GM21825 (cell line): ENCODE measurements at regions not wholly inside any gene's neighbourhood (a gene's known extent, or its start where the extent isn't known, plus 50 kb on each side); places are given as distances from the start of the nearest gene placed in this dataset.
"Not testable (repeated sequence)": the region's sequence is repeated elsewhere in the genome, so short reads cannot be mapped to it uniquely, and the experiment has no call there.

Experiments used
- ATAC-seq: cut with Tn5 transposase; IDR thresholded peaks from one replicate; pipeline ENCODE4 v1.9.1; 2021; ENCODE audit warnings: mild to moderate bottlenecking, moderate library complexity; ENCODE audit not compliant: unreplicated experiment

DNA sequence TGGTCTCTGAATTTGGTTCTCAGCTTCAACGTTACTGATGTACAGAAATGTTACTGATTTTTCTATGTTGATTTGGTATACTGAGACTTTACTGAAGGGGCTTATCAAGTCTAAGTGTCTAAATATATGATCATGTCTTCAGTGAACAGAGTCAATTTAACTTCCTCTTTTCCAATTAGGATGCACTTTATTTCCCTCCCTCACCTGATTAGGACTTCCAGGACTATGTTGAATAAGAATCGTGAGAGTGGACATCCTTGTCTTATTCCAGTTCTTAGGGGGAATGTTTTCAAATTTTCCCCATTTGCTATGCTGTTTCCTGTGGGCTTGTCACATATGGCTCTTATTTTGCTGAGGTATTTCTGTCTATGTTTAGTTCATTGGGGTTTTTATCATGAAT lies 349.5 kb downstream of the PRR16 start:
- ATAC-seq = no peak

DNA sequence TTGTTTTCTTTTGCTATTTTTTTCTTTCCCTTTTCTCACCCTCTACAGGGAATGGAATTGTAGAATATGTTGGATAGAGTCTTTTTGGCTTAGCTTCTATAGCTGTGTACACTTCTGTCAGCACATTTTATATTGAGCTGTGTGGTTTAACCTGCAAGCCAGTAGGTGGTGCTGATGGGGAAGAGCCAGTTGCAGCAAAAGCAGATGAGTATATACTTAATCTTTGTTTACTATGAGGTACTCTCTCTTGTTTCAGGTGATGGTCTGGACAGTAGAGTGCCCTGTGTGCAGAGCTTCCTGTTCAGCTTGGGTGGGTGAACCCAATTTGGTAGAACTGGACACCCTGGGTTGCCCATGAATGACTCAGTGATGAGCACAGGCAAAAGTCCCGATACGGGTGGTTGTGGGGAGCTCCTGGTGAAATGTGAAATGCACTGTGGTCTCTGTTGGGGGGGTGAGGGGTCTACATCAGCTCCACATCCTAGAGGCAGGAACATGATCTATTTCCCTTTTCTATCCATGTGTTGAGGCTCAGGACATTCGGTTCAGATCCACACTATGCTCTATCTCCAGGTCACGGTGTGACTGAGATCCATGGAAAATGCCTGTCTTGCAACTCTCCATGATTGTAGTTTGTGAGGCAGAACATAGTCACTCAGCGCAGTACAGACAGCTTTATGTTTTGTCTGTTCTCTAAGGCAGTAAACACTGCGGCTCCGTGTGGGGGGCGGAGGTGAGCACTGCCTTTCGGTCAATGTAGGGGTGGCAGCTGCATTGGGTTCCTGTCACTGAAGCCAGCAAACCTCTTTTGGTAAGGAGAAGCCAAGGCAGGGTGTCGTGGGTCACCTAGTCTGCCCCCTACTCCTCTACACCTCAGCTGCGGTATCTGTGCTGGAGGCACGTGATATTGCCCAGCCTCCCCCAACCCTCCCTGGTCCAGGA lies 353.2 kb downstream of the PRR16 start:
- no peak for ATAC-seq

DNA sequence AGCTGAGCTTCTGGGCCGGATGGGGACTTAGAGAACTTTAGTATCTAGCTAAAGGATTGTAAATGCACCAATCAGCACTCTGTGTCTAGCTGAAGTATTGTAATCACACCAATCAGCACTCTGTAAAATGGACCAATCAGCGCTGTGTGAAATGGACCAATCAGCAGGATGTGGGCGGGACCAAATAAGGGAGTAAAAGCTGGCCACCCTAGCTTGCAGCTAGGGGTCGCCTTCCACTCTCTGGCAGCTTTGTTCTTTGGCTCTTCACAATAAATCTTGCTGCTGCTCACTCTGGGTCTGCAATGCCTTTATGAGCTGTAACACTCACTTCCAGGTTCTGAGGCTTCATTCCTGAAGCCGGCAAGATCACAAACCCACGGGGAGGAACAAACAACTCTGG lies 354.0 kb downstream of the PRR16 start:
- ATAC-seq = no peak

DNA sequence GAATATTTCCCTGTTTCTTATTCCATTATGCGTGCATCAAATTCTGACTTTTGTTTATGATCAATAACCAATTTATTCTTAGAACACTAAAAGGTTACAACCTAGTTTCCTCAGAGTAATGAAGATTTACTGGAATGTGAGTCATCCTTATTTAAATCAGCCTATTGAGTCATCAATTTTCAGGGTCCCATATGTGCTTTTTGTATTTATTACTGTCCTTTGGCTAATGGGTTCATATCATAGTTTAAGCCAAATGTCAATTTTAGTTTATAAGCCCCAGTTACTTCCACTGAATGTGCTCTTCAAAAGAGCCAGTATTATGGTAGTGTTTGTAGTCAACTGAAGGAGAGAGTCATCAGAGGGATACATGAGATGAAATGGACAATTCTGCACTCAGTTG lies 359.2 kb downstream of the PRR16 start:
- ATAC-seq = no peak

DNA sequence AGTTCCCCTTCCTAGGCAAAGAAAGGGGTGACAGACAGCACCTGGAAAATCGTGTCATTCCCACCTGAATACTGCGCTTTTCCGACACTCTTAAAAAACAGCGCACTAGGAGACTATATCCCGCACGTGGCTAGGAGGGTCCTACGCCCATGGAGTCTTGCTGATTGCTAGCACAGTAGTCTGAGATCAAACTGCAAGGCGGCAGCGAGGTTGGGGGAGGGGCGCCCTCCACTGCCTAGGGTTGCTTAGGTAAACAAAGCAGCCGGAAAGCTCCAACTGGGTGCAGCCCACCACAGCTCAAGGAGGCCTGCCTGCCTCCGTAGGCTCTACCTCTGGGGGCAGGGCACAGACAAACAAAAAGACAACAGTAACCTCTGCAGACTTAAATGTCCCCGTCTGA lies 367.5 kb downstream of the PRR16 start:
- not testable (repeated sequence) for ATAC-seq

DNA sequence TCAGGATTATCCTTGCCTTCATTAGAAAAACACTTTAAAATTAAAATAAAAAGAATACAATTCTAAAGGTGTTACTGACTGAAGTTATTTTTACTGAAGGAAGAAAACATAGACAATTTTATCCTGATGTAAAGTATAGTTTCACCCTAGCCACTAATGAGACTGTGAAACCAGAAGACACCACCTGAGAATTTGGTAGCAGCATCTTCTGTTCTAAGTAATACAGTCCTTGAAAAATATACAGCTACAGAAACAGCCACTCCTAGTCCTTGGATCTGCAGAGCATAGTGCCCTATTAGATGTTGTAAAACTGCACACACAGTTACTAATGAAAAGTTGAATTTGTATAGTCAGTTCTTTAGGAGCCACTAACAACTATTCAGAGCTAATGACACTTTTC lies 377.7 kb downstream of the PRR16 start:
- ATAC-seq = no peak

DNA sequence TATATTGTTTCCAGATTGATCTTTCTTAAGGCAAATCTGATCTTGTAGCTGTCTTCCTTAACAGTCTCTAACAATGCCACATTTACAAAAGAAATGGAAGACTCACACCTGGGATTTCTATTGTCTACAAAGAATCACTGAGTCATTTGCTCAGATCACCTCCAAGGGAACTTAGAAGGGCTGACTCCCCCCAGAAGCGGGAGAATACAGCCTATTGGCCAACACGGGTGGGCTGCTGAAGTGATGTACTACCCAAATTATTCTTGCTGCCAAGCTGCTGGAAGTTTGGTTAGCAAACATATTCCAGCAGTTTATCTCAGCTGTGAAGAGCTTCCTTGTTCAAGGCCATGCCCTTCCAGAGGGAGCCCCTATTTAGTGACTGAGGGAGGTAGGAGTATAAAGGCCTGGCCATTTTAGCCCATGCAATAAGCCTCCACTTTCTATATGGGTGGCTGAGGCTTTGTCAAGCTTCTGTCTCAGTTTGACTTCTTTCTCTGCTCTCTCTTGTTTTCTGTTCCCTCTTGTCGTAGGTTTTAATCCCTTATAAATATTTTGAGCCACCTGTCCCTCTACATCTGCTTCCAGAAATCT lies 379.4 kb downstream of the PRR16 start:
- no peak for ATAC-seq

DNA sequence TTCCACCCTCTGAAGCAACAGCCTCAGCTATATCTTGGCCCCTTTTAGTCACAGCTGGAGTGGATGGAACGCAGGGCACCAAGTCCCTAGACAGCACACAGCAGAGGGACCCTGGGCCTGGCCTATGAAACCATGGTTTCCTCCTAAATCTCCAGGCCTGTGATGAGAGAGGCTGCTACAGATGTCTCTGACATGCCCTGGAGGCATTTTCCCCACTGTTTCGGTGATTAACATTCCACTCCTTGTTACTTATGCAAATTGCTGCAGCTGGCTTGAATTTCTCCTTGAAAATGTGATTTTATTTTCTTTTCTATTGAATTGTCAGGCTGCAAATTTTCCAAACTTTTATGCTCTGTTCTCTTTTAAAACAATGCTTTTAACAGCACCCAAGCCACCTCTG lies 384.8 kb downstream of the PRR16 start:
- no peak for ATAC-seq

DNA sequence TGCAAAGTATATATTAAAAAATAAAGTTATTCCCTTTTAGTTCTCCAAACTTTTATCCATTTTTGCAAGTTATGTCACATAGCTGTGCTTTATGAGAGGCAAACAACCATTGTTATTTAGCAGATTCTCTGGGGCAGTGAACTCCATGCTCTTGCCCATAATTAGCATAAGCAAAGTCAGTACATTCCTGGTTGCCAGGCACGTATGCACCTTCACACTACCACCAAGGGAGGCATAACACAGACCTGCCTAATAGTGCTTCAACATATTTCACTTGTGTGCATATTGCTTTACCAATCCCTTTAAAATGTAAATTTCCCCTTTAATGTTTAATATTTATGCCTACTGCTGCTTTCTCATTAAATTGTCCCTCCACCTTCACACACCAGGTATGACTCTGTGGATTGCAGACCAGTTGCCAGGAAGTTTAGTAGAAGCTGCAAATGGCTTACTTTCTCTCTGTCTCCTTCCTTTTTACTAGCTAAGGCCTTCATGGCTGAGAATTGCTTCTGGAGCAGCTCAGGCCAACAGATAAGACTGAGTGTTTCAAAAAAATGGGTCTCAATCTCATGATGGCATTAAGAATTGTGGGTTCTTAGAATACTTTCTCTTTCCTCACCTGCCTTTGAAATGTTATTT lies 388.2 kb downstream of the PRR16 start:
- ATAC-seq = no peak

DNA sequence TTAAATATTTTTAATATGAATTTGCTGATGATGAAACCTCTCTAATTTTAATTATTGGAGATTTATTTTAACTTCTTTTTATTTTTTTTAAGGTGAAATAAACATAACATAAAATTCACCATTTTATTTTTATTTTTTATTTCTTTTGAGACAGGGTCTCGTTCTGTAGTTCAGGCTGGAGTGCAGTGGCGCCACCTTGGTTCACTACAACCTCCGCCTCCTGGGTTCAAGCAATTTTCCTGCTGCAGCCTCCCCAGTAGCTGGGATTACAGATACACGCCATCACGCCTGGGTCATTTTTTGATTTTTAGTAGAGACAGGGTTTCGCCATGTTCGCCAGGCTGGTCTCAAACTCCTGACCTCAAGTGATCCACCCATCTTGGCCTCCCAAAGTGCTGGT lies 402.9 kb downstream of the PRR16 start:
- no peak for ATAC-seq

DNA sequence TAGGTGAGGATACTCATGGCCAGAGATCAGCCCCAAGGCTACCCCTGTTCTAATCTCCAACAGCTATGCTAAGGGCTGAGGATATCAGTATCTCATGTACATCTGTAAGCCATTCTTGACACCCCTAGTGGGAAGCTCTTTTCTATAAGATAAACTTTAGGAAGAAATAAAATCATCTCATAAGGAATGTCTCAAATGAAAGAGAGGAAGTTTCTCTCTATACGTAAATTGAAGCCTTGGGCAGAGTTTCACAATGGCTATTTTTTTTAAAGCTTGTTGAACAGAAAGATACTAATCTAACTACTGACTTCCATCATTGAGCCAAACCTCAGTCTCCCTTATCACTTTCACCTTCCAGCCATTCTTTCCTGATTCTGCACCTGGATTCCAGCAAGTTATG lies 405.7 kb downstream of the PRR16 start:
- no peak for ATAC-seq

DNA sequence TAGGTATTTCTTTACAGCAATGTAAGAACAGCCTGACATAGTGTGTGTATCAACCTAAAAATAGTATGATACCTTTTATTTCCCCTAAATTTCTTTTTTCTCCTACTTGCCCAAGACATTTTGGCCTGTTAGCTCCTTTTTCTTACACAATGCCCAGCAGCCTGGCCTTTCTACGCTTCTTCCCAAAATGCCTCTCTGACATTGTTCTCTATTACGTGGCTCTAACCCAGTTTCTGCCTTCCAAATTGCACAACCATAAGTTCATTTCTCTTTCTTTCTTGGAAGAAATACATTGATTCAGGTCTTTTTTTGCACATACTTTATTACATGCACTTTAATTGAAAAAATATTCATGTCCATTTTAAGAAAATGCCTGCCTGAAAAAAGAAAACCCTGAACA lies 408.2 kb downstream of the PRR16 start:
- no peak for ATAC-seq

DNA sequence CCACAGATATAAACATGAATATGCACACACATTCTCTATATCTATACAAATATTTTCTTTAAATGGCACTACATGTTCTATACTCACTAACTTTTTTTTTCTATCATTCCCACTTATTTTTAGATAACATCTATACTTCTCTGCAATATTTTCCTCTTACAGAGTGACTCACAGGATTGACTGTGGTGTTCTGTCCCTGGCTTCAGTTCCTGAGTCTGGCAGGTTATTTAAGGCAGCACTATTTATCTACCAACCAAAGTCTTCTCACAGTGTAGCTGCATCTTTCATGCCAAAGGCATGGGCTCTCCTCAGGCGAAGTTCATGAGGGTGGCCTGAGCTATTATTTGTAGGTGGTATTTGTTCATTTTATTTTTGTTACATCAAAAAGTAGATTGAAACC lies 409.0 kb downstream of the PRR16 start:
- no peak for ATAC-seq

DNA sequence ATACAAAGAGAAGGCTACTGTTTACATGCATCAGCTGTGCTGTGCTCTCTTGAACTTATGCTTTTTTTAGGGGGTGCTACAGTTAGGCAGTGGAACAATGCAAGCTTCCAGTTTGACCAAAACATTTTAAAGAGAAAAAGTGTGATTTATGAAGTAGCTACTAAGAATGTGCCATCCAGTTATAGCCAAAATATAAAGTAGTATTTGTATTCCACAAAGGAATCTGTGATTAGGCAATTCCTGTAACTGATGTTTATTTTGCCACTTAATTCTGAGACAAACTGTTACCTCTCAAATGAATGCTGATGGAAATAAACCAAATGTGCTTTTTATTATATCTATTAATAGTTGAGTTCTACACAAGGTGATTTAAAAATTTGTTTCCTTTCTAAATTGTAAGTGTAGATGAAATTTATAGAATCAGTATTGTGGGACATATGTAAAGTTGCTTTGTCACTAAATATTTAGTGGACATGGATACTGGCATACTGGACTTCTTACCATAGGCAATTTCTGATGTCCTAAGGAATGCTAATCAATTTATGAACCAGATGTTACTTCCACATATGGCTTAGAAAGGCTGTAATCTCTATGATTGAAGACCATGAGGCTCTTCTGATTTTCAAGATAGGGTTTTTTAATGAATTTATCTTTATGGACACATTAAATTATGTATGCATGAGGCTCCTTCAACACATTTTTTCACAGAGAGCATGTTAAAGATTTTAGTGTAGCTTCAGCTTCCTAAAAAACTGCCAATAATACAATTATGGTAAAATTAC lies 410.2 kb downstream of the PRR16 start:
- no peak for ATAC-seq

DNA sequence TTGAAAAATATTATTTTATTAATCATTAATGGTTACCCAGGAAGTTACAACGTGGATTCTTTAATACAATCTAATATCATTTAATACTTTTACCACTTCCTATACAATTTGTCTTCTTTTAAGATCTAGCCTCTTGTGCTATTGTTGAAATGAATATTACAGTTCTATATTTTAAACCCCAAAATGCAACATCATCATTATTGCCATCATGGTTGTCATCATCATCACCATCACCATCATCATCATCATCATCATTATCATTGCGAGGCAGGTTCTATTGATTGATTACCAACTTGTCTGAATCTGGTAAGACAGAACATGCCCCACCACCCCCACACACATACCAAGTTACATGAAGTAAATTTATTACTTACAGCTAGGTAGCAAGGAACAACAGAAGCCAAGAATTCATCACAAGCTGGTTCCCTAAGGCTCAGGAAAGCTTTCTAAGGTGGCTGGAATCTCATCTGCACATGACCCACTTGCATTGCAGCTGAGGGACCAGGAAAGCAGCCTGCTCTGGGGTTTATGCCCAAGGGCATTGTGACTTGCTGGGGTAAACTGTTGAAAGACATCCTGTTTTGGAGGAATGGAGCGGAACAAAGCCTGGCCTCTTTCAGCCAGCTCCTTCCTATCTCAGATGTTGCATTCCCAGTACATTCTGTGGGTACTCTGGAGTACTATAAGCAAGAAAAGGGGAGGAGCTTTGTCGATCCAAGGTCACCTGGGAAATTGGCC lies 418.1 kb downstream of the PRR16 start:
- no peak for ATAC-seq

DNA sequence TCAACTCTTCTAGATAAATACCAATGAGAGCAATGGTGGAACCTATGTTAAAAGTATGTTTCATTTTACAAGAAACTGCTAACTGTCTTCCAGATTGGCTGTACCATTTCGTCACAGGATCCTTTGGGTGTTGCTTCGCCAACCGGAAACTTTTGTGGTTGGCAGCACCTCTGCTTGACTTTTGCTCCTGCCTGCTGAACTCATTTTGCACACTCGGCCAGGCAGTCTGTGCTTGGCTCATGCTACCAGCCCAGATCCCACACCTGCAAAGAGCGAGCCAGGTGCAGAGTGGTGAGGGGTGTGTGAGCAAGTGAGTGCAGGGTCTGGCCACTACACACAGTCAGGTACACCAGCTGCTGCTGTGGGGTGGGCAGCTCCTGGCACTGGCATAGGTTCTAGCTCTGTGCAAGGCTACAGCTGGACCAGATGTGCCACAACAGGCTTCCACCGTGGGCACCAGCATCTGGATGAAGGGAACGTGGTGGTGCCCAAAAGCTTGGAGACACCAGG lies 422.3 kb downstream of the PRR16 start:
- ATAC-seq = no peak

DNA sequence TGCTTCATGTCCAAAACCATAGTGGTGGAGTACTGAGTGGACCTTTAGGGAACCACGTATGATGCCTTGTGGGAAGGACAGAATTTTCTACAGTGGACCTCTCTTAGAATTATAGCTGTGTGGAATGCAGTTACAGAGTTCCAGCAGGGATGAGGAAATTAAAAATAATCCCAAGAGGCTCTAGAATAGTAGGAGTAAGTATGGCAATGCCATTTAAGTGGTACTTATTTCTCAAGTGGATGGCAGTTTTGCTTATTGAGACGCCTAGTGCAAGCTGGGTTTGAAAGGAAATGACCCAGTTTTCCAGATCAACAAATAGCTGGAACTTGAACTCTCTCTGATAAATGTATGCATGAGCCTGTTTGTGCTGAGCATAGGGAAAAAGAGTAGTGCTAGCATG lies 431.6 kb downstream of the PRR16 start:
- ATAC-seq = no peak

DNA sequence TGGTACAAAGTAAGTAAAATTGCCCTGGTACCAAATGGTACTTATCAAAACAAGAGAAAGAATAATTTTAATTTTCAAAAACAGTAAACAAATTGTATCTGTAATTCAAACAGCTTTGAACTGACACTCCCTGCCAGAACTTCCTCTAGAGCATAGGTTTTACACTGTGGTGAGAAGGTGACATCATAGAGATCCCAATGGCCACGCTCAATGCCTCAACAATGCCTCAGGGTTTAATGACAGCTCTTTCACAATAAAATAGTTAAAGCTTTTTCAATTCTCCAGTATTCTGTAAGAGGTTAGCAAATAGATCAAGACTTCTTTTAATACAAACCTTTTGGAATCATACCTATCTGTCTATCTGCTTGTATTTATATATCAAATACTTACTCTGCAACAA lies 437.1 kb downstream of the PRR16 start:
- ATAC-seq = no peak

DNA sequence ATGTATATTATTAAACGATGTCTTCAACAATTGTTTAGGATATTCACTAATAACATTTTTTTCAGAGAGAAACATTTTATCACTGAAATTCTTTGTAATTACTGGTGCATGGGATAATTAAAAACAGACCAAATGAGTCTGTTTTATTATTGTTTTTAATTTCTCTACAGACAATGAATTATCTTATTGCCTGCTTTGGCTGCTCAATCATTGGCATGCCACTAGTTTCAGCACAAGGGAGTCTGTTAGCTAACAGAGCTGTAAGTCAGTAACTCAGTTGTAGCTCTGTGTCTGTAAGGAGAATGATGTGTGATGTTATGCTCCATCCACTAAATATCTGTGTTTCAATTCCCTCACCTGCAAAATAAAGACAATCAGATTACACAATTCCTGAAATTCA lies 443.9 kb downstream of the PRR16 start:
- ATAC-seq = no peak

DNA sequence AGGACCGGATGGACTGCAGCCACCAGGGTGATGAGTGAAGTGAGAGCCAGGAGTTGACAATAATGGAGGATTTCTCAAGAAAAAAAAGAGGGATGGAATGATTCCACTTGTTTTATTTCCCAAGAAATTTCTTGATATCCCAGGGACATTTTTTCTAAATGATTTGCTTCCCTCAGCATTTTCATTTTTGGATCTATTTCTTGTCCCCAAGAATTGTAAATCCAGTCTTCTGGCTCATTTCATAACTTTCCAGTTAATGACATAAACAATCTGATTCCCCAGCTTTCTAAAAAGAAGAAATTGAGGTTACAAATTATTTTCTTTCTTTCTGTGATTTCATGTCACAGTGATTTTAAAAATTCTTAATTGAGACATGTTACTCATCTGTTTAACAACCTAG lies 446.5 kb downstream of the PRR16 start:
- no peak for ATAC-seq
